SKM-1 (cell line): ENCODE measurements at regions not wholly inside any gene's neighbourhood (a gene's known extent, or its start where the extent isn't known, plus 50 kb on each side); places are given as distances from the start of the nearest gene placed in this dataset.
"Not testable (repeated sequence)": the region's sequence is repeated elsewhere in the genome, so short reads cannot be mapped to it uniquely, and the experiment has no call there.

Experiments used
- DNase-seq: peaks from one replicate; lab custom pipeline; 2025; ENCODE audit not compliant: unreplicated experiment; lab: John Stamatoyannopoulos, UW

DNA sequence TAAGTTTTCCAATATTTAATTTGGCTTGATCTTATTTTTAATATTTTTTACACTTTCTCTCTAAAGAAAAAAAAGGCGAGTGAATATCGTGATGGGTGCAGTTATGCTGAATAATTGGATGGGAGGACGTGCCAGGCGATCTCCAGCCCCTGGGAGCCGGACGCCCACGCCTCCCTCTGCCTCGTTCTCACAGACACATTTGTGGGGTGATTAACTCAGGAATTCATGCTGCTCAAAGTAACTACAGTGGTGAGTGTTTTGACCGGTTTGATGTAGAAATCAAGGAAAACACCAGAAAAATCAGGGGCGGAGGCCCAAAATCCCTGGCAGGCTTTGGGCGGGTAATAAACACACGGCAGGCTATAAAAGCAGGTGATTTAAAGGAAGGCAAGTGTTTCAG, 736.8 kb upstream of the SALL3 start:
- no peak for DNase-seq

DNA sequence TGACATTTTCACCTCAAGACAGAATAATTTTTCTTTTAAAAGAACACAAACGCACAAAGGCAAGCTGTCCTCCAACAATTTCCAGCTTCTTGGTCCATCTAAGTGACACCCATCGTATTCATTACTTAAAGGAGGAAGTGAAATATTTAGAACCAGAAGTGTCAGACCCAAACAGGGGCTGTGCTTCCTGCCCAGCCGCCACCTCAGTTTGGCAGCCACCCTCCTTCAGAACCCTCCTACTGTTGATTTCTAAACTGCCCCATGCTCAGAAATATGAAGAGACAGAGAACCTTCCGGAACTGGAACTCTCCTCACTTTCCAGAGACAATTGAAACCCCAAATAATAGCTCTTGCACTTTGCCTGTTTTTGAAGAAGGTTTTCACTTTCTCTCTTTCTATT, 734.8 kb upstream of the SALL3 start:
- DNase-seq, result no peak

DNA sequence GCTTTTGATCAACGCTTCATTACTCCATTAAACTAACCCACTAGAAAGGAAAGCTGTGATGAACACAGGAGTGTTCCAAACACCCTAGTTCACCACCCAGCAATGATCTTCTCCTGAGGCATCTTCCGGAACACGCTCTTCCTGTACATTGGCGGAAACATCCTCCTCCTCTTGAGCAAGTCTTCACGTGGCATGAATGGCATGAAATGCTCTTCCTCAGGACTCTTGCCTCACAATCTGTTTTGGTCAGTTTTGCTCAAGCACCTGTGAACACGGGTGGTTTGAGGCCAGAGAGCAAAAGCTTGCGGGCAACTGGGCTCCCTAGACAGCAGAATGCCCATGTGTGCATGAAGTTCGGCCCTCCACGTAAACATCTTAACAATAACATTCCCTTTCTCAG, 734.2 kb upstream of the SALL3 start:
- DNase-seq, result no peak

DNA sequence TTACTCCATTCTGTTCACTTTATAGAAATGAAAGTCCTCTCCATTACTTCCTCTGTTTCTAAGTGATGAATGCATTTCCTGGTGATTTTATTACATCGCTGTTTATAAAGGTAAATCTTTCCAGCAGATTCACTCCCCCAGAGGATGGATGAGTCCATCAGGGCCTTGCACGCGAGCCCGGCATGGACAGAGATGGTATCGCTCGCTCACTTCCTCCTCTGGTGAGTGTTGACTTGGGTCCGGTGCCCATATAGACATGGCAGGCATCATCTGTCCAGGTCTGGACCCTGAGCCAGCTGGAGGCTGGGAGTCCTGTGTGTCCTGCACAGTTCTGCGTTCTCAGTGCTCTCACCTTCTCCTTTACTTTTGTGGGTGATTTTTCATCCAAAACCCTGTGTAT, 733.6 kb upstream of the SALL3 start:
- DNase-seq, result no peak

DNA sequence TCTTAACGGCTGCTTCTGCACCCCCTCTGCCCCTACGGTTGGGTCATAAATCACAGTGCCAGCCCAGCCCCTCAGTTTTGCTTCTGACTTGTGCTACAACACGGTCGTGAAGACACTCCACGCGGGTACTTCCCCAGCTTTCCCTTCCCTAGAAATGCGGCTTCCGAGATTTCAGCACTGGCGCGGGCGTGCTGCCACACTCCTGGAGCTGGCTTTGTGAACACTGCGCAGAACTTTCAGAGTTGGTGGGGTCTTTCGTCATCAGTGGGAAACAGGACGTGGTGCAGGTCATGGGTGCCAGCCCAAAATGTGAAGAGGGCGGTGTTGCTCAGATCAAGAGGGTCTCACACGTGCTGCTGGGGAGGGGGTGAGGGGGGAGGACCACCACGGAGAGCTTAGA, 733.0 kb upstream of the SALL3 start:
- DNase-seq, result no peak

DNA sequence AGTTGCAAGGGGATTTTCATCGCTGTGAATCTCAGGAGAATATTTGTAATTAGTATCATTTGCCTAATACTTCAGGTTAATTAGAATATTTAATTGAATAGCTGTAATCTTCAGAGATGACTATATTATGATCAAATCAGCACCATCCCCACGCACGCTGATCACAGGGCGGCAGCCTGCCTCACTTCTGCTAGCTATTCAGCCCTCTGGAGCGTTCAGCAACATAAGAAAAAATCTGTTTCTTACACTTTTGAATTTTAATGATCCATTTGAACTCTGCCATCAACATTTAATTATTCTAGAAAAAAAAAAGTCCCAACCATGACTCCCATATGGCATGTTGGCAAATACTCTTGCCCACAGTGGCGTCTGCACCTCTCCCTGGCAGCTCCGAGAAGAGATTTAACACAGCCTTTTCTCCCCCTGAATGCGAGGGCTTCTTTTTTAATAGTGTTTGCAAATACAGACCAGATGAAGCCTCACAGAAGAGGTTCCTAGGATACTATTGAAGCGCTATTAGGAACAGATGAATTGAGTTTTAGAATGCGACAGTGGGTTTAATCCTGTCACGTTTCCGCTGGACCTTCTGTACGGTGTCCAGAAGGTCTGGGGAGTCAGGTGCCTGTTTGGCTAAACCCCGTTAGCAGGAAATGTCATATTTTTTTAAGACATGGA, 731.9 kb upstream of the SALL3 start:
- DNase-seq, result no peak

DNA sequence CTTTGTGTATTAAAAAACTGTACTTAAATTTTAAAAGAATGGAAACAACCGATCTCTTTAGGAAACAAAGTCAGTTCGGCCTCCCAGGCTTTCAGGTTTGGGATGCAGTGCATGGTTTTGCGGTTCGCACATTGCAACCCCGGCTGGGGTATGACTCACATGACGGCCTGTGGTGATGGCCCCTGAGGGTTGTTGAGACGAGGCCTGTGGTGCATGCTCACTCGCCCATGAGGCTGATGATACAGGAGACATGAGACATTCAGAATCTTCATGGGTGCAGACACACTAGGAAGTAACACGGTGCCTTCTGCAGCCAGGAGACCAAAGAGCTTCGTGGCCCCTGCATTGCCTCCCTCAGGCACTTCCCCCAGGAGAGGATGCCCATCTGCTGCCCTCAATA, 724.6 kb upstream of the SALL3 start:
- no peak for DNase-seq

DNA sequence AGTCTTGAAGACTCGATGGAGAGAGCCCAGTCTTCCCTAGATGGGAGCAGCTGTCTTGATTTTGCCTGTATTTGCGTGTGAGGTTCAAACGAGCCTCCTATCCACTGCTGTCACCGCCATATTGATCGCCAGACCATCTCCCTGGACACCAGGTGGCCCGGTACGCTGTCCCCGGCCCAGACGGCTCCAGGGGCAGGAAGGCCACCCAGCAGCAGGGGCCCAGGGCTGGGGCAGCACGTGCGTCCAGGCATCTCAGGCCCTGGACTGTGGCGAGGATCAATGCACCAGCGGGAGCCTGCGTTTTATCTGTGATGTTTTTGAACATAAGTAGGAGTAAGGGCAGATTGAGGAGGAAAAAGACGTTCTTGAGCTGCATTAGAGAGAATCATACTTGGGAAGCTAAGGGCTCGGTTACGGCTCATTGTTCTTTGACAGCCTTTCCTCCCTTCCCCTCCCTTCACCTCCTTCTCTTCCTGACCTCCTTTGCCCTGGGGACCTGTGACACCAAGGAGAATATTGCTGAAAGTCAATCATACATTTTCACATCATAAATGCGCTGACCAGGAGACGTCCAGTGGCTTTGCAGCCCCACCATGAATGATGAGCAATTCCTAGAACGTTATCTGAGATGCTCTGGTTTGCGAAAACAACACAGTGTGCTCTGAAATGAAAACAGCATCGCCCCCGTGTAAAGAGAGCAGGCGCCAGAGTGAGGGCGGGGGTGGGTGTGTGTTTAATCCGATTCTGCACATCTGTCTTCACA, 711.2 kb upstream of the SALL3 start:
- no peak for DNase-seq

DNA sequence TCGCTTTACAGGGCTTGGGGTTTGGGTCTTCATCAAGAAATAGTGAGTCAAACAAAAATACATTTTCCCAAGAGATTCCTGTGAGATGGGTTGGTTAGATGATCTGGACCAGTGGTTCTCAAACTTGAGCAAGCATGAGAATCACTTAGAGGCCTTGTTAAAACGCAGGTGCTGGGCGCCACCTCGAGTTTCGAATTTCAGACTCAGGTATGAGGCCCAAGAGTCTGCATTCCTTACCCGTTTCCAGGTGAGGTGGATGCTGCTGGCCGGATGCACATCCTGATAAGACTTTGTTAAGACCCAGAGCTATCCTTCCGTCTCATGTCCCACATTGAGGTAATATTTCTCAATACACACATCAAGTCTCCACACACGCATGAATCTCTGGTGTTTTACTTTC, 707.8 kb upstream of the SALL3 start:
- no peak for DNase-seq

DNA sequence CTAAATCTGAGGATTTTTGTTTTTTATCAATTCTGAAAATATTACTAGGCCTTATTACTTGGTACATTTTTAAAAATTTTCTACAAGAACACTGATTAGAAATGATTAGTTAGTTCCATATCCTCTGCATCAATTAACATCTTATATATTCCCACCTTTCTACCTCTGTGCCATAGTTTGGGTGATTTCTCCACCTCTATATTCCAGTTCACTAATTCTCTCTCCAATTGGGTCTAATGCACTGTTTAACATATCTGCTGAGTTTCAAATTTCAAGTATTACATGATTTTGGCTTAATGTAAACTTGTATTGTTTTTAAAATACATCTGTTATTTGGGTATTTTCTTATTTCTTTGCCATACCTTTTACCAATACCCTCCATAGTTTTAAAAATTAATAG, 705.7 kb upstream of the SALL3 start:
- DNase-seq, result no peak

DNA sequence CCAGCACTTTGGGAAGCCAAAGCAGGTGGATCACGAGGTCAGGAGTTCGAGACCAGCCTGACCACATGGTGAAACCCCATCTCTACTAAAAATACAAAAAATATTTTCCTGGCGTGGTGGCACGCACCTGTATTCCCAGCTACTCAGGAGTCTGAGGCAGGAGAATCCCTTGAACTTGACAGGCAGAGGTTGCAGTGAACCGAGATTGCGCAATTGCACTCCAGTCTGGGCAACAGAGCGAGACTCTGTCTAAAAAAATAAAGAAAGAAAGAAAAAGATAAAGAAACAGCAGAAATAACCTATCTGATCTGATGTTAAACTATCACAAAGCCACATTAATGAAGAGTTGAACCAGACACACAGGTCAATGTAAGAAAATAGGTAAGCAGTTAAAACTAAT, 696.2 kb upstream of the SALL3 start:
- DNase-seq, result not testable (repeated sequence)

DNA sequence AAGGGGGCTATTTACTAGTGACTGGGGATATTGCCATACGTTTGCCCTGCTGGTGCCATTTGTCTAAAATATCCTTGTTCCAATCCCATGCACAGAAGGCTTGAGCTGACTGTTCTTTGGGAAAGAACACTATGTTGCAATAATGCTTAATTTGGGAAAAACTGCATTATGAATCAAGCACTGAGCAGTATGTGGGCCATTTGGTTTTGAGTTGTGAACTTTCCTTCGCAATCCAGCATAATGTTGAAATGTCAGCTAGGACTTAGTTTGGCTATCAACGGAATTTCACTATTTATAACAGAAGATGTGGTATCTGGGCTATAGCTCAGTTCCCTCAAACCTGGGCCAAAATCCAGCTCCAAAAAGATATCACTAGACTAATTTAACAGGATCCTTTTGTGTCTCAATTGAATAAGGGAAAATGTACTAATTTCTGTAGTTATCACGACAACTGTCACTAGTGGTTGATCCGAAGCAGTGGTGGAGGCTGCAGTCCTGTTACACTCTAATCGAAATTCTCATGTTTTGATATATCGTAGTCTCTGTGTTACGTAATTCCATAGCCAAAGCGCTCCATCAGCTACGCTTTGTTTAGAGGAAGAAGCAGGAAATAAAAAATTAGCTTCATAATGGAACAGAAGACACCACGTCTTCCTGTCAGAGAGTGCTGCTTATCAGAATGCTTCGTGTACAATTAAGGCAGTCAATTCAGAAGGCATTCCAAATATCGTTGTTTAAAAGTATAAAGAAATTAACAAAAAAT, 686.8 kb upstream of the SALL3 start:
- no peak for DNase-seq

DNA sequence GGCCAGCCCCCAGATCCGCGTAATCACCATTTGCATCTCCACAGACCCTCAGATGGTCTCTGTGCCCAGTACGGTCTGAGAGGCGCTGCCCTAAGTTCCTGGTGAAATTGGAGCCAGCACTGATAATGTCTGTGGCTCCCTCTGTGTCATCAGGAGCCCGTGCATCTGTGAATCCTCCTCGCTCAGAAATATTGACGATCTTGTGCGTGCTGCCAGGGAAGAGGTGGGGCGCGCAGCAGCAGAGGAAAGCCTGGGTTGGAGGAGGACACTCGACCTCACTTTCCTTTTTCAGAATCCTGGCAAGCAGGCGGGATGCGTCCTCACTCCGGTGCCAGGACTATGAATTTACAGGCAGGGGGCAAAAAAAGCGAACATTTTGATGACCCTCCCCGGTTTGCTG, 686.1 kb upstream of the SALL3 start:
- no peak for DNase-seq

DNA sequence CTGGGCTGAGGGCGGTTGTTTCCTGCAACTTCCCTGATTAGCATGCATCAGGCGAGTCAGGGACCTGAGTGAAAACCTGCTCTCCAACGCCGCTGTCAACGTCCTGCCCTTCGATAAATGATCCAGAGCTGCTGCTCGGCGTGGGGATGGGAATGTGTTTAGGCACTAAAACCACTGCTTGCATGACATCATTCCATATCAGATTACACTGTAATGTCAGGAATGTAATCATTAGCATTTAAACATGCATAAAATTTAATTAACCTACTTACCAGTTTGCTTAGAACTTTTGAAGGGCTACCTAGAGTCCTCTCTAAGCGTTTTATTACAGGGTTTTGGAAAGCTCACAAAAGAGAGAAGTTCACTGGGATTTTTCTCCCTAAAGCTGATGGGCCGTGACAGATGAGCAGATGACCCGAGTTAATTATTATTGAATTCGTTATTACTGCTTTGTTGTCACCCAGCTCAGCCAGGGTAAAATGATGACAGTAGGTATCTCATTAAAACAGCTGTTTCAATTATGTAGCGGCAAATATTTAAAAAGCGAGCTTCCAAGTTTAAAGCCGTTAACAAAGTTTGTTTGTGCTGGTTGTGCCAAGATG, 685.6 kb upstream of the SALL3 start:
- no peak for DNase-seq

DNA sequence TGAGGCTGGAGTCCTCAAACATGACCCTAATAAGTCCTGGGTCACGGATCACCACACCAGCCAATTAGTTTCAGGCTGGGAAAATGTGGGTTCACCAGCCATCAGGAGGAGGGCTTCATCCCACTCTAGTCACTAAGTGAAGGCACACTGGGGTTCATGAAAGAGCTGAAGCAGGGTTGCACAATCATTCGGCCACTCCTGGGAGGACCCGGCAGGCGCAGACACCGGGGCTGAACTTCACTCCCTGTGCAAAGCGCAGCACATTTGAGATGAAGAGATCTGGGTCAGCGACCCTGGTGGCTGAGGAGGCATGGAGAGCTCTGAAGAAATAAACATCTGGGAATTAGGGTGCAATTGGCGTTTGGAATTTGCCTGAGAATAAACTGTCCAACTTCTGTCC, 684.4 kb upstream of the SALL3 start:
- no peak for DNase-seq

DNA sequence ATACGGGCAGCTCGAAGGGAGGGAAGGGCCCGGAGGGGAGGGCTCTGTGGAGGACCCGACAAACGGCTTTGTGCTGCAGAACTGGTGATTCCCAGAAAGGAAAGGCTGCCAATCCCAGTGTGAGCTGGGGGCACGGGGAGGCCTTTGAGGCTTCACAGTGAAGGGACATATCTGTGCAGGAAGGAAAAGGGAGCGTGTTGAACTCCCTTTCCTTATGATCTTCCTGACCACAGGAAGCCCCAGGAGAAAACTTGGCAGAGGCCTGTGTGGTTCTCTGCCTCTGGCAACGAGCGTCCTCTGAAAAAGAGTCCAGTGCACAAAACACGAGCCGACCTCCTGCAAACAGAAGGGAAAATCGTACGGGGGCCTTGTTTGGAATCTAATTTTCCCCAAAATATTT, 683.5 kb upstream of the SALL3 start:
- DNase-seq, result no peak

DNA sequence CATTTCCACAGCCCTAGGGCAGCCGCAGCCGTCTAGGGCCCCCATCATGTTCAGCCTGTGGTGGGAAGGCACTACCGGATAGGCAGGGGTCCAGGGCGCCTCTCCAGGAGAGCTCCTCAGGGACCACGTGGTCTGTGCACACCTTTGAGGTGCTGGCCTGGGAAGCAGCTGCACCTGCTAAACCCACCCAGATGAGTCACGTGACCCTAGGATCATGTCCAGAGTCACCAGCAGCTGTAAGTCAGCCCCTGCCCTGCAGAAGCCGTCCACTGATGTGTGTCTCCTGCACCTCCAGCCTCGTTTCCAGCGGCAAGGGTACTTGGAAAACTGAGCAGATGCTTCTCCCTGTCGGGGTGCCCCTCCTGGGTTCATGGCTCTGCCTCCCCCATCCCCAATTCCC, 682.6 kb upstream of the SALL3 start:
- DNase-seq, result no peak

DNA sequence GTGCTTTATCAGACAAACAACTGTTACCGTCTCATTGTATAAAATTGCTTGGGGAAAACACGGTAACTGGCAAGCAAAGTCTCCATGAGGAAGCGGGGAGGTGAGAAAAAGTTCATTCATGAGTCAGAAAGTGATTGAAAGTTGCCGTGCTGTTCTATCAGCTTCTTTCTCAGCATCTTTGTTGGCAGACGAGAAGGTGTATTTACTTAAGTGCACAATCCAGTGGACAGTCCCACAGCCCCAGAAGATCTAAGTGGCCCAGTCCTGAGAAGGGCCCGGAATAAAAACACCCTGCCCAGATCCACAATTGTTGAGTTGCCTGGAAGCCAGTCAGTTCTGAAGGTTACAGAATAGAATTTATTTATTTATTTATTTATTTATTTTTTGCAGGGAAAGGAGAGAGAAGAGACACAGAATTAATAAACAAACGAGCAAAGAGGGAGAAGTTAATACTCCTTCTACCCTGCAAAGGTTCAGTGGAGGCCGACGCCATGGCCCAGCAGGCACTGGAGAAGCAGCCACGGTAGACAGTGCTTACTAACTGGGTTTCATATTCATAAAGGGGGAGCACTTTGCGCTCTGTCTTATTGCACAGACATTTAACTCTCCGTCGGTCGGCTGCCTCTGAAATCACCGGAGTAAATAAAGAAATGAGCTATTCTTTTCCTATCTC, 676.0 kb upstream of the SALL3 start:
- no peak for DNase-seq

DNA sequence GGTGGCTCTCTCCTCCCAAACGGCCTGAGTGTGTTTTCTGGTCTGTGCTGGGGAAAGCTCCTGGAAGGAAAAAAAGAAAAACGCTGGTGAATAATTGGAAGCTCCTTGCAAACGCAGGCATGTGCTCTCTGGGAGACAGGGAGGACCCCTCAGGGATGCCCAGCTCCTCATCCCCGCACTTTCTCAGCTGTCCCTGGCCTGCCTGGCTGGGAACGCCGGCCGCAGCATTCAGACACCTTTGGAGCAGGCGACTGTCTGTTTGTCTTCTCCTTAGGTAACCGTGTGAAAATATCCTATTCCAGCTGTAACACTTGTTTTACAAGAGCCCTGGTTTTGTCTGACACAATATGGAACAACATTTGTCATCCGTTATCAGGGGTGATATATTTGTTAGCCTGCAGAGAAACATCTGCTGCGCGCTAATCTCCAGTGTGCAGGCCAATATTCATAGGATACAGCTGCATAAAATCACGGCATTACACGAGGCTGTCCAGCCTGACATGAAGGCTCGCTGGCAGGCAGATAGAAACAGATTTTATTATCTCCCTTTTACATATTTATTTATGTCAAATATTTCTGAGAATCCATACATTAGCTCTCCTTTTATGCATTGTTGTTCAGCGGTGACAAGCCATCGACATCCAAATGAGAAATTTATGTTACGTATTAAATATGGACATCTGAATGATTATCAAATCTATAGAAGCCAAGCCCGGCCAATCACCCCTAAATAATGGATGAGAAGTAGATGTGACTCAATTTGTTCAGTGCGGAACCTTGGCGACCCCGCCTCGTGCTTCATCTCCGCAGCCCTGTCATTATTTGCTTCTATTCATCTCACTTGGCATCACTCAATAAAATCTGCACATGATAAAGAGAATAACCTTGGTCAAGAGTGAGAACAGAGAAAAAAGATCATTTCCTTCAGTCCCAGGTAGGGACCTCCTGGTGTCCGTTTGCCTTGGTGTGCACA, 675.1 kb upstream of the SALL3 start:
- no peak for DNase-seq

DNA sequence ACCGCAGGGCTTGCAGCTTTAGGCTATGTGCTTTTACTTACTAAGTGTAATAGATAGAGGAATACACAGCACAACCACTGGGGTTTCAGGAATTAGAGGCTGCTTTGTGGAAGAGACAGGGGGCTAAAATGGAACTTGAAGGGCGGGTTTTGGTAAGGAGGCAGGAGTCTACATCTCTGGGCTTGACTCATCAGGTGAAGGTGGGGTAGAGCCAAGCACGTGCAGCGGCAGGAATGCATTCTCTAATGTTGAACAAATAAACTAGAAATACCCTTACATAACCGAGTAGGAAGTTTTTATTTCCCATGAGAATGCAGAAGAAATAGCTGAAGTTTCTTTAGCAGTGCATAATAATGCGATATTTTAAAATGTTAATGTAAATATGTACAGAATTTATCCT, 673.8 kb upstream of the SALL3 start:
- no peak for DNase-seq
